Cardiac muscle cell (in vitro differentiated cells and primary cell): ENCODE measurements at regions not wholly inside any gene's neighbourhood (a gene's known extent, or its start where the extent isn't known, plus 50 kb on each side); places are given as distances from the start of the nearest gene placed in this dataset.

ENCODE experiments used
- DNase-seq, 2 donors: peaks; one replicate each; pipeline versions ENCODE4 v3.0.0 to v3.0.0-alpha.2; 2010 to 2017; ENCODE audit warnings: low read depth in 1 of 2, low spot score in 1 of 2
- H3K27ac ChIP-seq: fragments of 200-600 bp; sonication (generic); 2 replicates; pipeline ENCODE4 v1.5.1; 2016
- H3K27me3 ChIP-seq: fragments of 200-600 bp; sonication (generic); 2 replicates; pipeline ENCODE4 v1.6.0; 2016; ENCODE audit warnings: control low read depth
- H3K36me3 ChIP-seq: fragments of 200-600 bp; sonication (generic); 2 replicates; pipeline ENCODE4 v1.5.1; 2016; ENCODE audit warnings: control low read depth
- H3K4me1 ChIP-seq: fragments of 200-600 bp; sonication (generic); 2 replicates; pipeline ENCODE4 v1.8.1; 2017; ENCODE audit warnings: low read depth, mild to moderate bottlenecking, mixed run types
- H3K4me3 ChIP-seq: fragments of 200-600 bp; sonication (generic); 2 replicates; pipeline ENCODE4 v1.5.1; 2016; ENCODE audit warnings: mild to moderate bottlenecking
- H3K9me3 ChIP-seq: fragments of 200-600 bp; sonication (generic); 2 replicates; pipeline ENCODE4 v1.5.1; 2017; ENCODE audit warnings: low read depth, mild to moderate bottlenecking, control low read depth
- CTCF ChIP-seq: IDR thresholded peaks from 2 replicates; pipeline ENCODE4 v1.5.1; 2012; ENCODE audit warnings: low read depth, mild to moderate bottlenecking, low read length

DNA sequence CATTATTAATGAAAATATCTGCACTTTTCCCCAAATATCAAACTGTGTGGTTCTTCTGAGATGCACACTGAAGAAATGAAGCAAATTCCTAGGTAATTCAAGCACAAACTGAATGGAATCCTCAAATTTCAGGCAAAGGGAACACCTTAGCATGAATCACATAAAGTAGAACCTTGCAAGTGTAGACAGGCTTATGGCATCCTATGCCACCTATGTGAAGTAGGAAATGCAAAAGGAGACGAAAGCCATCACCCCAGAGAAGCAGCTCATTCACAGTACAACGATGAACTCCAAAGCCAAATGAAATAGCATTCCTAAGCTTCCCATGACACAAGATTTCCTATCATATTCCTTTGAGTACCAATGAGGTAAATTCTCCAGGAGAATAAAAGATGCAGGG, 461.2 kb upstream of the RUNX1 start:
- peaks cover 37% of the 10 kb centered on the region for H3K27me3 ChIP-seq
- TF ChIP-seq CTCF, result no peak
- no peaks in the 10 kb centered on the region for H3K4me1 ChIP-seq
- H3K36me3 ChIP-seq, result no peaks in the 10 kb centered on the region
- H3K9me3 ChIP-seq, result no peaks in the 10 kb centered on the region
- H3K4me3 ChIP-seq, result no peak overlapping the region
- no peak overlapping the region for H3K27ac ChIP-seq
- DNase-seq, result no peak

GRCh38 chr21:35509001-35509704, 460.1 kb upstream of the RUNX1 start:
- TF ChIP-seq CTCF, result no peak
- H3K4me1 ChIP-seq, result no peaks in the 10 kb centered on the region
- no peaks in the 10 kb centered on the region for H3K36me3 ChIP-seq
- peaks cover 49% of the 10 kb centered on the region for H3K27me3 ChIP-seq
- H3K27ac ChIP-seq, result no peak overlapping the region
- no peak overlapping the region for H3K4me3 ChIP-seq
- no peaks in the 10 kb centered on the region for H3K9me3 ChIP-seq
- peak in 1 of 2 donors; percentile 11 for DNase-seq

DNA sequence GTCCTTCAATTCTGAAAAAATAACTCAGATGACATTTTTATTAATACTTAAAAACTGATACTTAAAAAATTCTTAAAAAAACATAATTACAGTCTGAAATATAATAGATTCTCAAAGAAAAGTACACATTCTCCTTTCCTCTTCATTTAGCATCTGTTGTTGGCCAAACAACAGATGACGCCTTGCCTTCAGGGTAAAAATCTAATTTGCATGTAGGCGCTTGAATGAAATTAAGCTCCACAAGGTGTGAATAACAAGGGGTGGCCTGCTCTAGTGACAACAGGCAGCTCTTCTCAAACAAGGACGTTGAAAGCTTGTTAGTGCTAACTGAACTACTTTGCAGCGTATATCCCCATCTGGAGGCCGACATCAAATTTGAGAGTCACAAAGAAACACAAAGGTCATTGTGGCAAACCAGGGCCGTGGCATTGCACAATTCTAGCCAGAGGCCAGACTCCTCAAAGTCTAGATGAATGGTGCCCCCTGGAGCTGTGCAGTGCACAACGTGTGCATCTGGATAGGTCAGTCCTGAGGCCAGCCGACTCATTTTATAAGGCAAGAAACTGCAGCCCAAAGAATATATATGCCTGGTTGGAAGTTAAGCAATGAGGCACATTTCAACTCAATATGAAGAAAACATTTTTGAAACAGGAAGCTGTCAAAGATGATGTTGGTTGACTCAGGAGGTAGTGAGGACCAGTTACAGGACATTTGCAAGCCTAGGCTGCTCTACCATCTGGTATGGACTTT, 459.2 kb upstream of the RUNX1 start:
- Histone ChIP-seq H3K36me3 (no peaks in the 10 kb centered on the region), H3K27ac (no peak overlapping the region), H3K9me3 (no peaks in the 10 kb centered on the region), H3K4me3 (no peak overlapping the region), H3K4me1 (no peaks in the 10 kb centered on the region), H3K27me3 (peaks cover 57% of the 10 kb centered on the region)
- DNase-seq, result peak in 1 of 2 donors; percentile 94
- peak; percentile 64 for TF ChIP-seq CTCF

GRCh38 chr21:35507181-35507759, 458.2 kb upstream of the RUNX1 start:
- Histone ChIP-seq H3K36me3 (no peaks in the 10 kb centered on the region), H3K4me3 (no peak overlapping the region), H3K27ac (no peak overlapping the region), H3K27me3 (peaks cover 59% of the 10 kb centered on the region), H3K9me3 (no peaks in the 10 kb centered on the region), H3K4me1 (no peaks in the 10 kb centered on the region)
- DNase-seq, result no peak
- no peak for TF ChIP-seq CTCF

GRCh38 chr21:35506771-35507170, 457.7 kb upstream of the RUNX1 start:
- no peak overlapping the region for H3K4me3 ChIP-seq
- peaks cover 59% of the 10 kb centered on the region for H3K27me3 ChIP-seq
- no peak overlapping the region for H3K27ac ChIP-seq
- no peaks in the 10 kb centered on the region for H3K36me3 ChIP-seq
- H3K4me1 ChIP-seq, result no peaks in the 10 kb centered on the region
- H3K9me3 ChIP-seq, result no peaks in the 10 kb centered on the region
- no peak for TF ChIP-seq CTCF
- no peak for DNase-seq
